Hepatocyte (in vitro differentiated cells): ENCODE measurements at regions not wholly inside any gene's neighbourhood (a gene's known extent, or its start where the extent isn't known, plus 50 kb on each side); places are given as distances from the start of the nearest gene placed in this dataset.
A peak's percentile ranks its signal among the peaks of the same experiment; 100 is the strongest.
"Not testable (repeated sequence)": the region's sequence is repeated elsewhere in the genome, so short reads cannot be mapped to it uniquely, and the experiment has no call there.

Experiments
- DNase-seq: peaks from one replicate; pipeline ENCODE4 v3.0.0-alpha.2; 2016; ENCODE audit warnings: low spot score
- H2AFZ ChIP-seq: fragments of 200-600 bp; sonication (generic); 2 replicates; pipeline ENCODE4 v1.6.0; 2016; ENCODE audit warnings: antibody characterized with exemption, mild to moderate bottlenecking
- H3K27ac ChIP-seq: fragments of 200-600 bp; sonication (generic); 2 replicates; pipeline ENCODE4 v1.5.1; 2016; ENCODE audit warnings: mild to moderate bottlenecking
- H3K27me3 ChIP-seq: fragments of 200-600 bp; sonication (generic); 2 replicates; pipeline ENCODE4 v1.6.1; 2016
- H3K36me3 ChIP-seq: fragments of 200-600 bp; sonication (generic); replicated peaks from 2 replicates; pipeline ENCODE4 v1.5.1; 2016; ENCODE audit warnings: low read depth; ENCODE audit not compliant: insufficient read depth
- H3K4me1 ChIP-seq: fragments of 200-600 bp; sonication (generic); 2 replicates; pipeline ENCODE4 v1.5.1; 2016; ENCODE audit warnings: mild to moderate bottlenecking, moderate library complexity; ENCODE audit not compliant: insufficient read depth
- H3K4me2 ChIP-seq: fragments of 200-600 bp; sonication (generic); 2 replicates; pipeline ENCODE4 v1.6.0; 2016
- H3K4me3 ChIP-seq: fragments of 200-600 bp; sonication (generic); 2 replicates; pipeline ENCODE4 v1.5.1; 2016; ENCODE audit warnings: mild to moderate bottlenecking
- H3K79me2 ChIP-seq: fragments of 200-600 bp; sonication (generic); 2 replicates; pipeline ENCODE4 v1.6.0; 2017; ENCODE audit warnings: mild to moderate bottlenecking
- H3K9me2 ChIP-seq: fragments of 200-600 bp; sonication (generic); replicated peaks from 2 replicates; pipeline ENCODE4 v1.6.0; 2017; ENCODE audit warnings: mild to moderate bottlenecking; ENCODE audit not compliant: insufficient read depth
- H3K9me3 ChIP-seq: fragments of 200-600 bp; sonication (generic); 2 replicates; pipeline ENCODE4 v1.5.1; 2016; ENCODE audit warnings: low read depth, mild to moderate bottlenecking
- H4K20me1 ChIP-seq: fragments of 200-600 bp; sonication (generic); 2 replicates; pipeline ENCODE4 v1.6.0; 2016; ENCODE audit warnings: mild to moderate bottlenecking; ENCODE audit not compliant: insufficient read depth, poor library complexity, severe bottlenecking
- EZH2 ChIP-seq: fragments of 200-600 bp; sonication (generic); IDR thresholded peaks from 2 replicates; pipeline ENCODE4 v1.6.1; 2016; ENCODE audit warnings: antibody characterized with exemption, mild to moderate bottlenecking, borderline replicate concordance
- EZH2phosphoT487 ChIP-seq: fragments of 200-600 bp; sonication (generic); IDR thresholded peaks from one replicate; pipeline ENCODE4 v1.6.1; 2018; ENCODE audit warnings: antibody characterized with exemption, mild to moderate bottlenecking, low read depth, moderate library complexity; ENCODE audit not compliant: unreplicated experiment, severe bottlenecking
- WGBS: methylation state at CpG from one replicate; pipeline ENCODE4 v1.1.6; 2016; ENCODE audit warnings: low lambda C conversion rate; ENCODE audit errors: missing lambda C conversion rate; 5-methylcytosine and 5-hydroxymethylcytosine counted together
- TF ChIP-seq, protein P1 (sequence below): fragments of 200-600 bp; sonication (generic); IDR thresholded peaks from 2 replicates; pipeline ENCODE4 v1.5.1; 2016; ENCODE audit warnings: antibody characterized with exemption, mild to moderate bottlenecking; ENCODE audit not compliant: poor library complexity

DNA sequence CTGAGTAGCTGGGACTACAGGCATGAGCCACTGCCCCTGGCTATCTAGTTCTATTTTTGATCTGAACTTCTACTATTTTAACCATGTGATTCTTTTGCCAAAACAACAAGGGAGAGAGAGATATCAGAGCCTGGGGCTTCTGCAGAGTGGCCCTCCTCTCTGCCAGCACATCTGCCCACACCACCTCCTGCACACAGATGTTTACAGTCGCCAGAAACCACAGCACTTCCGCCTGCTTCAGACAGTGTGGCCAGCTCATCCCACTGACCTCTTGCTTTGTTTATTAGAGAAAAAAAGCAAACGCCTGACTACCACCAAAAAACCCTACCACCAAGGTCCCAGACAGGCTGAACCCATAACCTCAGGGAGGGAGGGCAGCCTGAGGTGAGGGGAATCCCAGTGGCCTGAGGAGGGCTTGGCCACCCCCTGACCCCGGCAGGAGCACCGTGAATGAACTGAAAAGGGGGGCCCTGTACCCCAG, 85.9 kb upstream of the ABHD2 start:
- H3K27ac ChIP-seq, result no peak overlapping the region
- H3K4me1 ChIP-seq, result peaks cover 5% of the 10 kb centered on the region
- no peak for DNase-seq
- H3K27me3 ChIP-seq, result no peaks in the 10 kb centered on the region
- no peak for TF ChIP-seq EZH2
- H3K36me3 ChIP-seq, result no peaks in the 10 kb centered on the region
- no peaks in the 10 kb centered on the region for H3K9me3 ChIP-seq
- H2AFZ ChIP-seq, result no peak overlapping the region
- H3K4me3 ChIP-seq, result no peak overlapping the region
- WGBS, result 45% methylated on average over 5 of the region's 5 CpGs
- no peaks in the 10 kb centered on the region for H3K79me2 ChIP-seq
- no peaks in the 10 kb centered on the region for H4K20me1 ChIP-seq
- H3K4me2 ChIP-seq, result no peak overlapping the region
- no peaks in the 10 kb centered on the region for H3K9me2 ChIP-seq

DNA sequence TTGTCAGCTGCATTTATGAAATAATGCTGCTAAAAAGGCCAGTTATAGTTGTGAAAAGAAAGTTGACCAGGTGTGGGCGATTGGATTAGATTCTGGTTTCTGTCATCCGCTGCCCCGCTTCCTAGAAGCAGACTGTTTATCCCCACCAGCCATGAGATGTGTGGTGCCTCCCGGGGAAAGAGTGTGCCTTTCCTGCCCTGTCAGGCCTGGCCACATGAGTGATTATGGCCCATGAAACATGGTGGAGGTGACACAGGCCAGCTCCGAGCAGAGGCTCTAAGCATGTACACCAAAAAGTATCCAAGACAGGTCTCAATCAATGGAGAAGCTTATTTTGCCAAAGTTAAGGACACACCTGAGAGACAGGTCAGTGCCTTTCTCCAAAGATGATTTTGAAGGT, 85.4 kb upstream of the ABHD2 start:
- WGBS, result 62% methylated on average over 5 of the region's 5 CpGs
- Histone ChIP-seq H3K4me3 (no peak overlapping the region), H3K9me3 (no peaks in the 10 kb centered on the region), H3K27me3 (no peaks in the 10 kb centered on the region), H3K36me3 (no peaks in the 10 kb centered on the region), H3K27ac (no peak overlapping the region), H3K9me2 (no peaks in the 10 kb centered on the region), H2AFZ (no peak overlapping the region), H3K4me2 (no peak overlapping the region), H3K79me2 (no peaks in the 10 kb centered on the region), H4K20me1 (no peaks in the 10 kb centered on the region), H3K4me1 (peaks cover 5% of the 10 kb centered on the region)
- TF ChIP-seq EZH2phosphoT487 (no peak), EZH2 (no peak)
- TF ChIP-seq, protein P1, sequence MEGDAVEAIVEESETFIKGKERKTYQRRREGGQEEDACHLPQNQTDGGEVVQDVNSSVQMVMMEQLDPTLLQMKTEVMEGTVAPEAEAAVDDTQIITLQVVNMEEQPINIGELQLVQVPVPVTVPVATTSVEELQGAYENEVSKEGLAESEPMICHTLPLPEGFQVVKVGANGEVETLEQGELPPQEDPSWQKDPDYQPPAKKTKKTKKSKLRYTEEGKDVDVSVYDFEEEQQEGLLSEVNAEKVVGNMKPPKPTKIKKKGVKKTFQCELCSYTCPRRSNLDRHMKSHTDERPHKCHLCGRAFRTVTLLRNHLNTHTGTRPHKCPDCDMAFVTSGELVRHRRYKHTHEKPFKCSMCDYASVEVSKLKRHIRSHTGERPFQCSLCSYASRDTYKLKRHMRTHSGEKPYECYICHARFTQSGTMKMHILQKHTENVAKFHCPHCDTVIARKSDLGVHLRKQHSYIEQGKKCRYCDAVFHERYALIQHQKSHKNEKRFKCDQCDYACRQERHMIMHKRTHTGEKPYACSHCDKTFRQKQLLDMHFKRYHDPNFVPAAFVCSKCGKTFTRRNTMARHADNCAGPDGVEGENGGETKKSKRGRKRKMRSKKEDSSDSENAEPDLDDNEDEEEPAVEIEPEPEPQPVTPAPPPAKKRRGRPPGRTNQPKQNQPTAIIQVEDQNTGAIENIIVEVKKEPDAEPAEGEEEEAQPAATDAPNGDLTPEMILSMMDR, result no peak
- no peak for DNase-seq

DNA sequence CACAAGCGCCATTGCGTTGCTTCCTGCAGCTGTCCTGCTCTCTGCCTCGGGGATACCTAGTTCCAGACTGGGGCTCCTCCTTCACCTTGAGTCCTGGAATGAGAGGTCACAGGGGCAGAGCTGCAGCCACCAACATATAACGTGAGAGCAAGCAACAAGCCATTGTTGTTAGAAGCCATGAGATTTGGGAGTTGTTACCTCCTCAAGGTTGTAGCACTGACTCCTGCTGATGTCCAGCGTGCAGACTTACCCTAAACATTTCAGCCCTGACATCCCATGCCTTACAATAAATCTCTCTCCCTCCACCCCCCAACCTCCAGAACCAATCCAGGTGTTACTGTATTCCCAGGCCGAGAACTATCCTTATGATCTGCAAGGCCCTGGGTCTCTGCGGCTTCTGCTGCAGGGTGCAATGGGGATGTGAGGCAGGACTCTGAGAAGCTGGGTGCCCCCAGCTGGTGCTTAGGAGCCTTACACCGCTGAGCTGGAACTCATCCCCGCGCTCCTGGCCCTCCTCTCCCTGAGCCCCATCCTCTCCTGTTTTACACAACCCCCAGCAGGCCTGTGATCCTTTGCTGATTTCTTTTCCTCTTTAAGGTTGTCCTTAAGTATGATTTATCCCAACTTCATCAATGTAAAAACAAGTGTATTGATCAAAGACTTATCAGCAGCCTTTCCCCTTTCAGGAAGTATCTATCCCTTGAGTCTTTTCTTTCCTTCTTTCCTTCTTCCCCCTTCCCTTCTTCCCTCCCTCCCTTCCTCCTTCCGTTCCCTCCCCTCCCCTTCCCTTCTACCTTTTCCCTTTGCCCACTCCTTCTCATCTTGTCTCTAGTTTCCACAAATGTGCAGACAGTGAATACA, 84.2 kb upstream of the ABHD2 start:
- Histone ChIP-seq H3K27me3 (no peaks in the 10 kb centered on the region), H3K9me2 (no peaks in the 10 kb centered on the region), H3K79me2 (no peaks in the 10 kb centered on the region), H3K4me3 (no peak overlapping the region), H3K36me3 (no peaks in the 10 kb centered on the region), H3K27ac (no peak overlapping the region), H3K9me3 (no peaks in the 10 kb centered on the region), H3K4me1 (peaks cover 5% of the 10 kb centered on the region), H4K20me1 (no peaks in the 10 kb centered on the region), H3K4me2 (no peak overlapping the region), H2AFZ (no peak overlapping the region)
- 56% methylated on average over 10 of the region's 11 CpGs for WGBS
- peak; percentile 83 for DNase-seq
- TF ChIP-seq, protein P1, result peak; percentile 60
- TF ChIP-seq EZH2 (no peak), EZH2phosphoT487 (no peak)

DNA sequence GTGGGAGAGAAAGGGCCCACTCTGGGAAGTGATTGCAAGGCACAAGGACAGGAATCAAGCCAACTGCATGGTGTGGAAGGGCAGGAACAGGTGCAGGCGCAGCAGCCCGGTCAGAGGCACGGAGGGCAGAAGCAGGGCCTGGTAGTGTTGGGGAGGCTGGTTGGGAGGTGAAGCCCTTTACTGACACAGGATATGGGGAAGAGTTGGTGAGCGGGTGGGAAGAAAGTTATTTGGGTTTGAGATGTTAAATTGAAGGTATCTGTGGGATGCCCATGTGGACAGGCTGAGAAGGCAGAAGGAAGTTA, 83.6 kb upstream of the ABHD2 start:
- H2AFZ ChIP-seq, result no peak overlapping the region
- no peak for TF ChIP-seq EZH2phosphoT487
- TF ChIP-seq, protein P1, result no peak
- H3K4me2 ChIP-seq, result no peak overlapping the region
- peaks cover 5% of the 10 kb centered on the region for H3K4me1 ChIP-seq
- no peak for DNase-seq
- H3K27me3 ChIP-seq, result no peaks in the 10 kb centered on the region
- no peaks in the 10 kb centered on the region for H3K9me2 ChIP-seq
- no peaks in the 10 kb centered on the region for H3K9me3 ChIP-seq
- H4K20me1 ChIP-seq, result no peaks in the 10 kb centered on the region
- H3K4me3 ChIP-seq, result no peak overlapping the region
- H3K36me3 ChIP-seq, result no peaks in the 10 kb centered on the region
- H3K27ac ChIP-seq, result no peak overlapping the region
- WGBS, result 86% methylated on average over 4 of the region's 4 CpGs
- H3K79me2 ChIP-seq, result no peaks in the 10 kb centered on the region

DNA sequence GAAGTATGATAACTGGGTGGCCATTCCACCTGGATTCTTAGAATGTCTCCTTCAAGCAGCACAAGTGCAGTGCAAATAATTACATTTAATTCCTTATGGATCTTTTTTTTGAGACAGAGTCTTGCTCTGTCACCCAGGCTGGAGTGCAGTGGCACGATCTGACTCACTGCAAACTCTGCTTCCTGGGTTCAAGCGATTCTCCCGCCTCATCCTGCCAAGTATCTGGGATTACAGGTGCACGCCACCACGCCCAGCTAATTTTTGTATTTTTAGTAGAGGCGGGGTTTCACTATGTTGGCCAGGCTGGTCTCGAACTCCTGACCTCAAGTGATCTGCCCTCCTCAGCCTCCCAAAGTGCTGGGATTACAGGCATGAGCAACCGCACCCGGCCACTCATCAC, 80.7 kb upstream of the ABHD2 start:
- H2AFZ ChIP-seq, H3K27ac ChIP-seq, H3K27me3 ChIP-seq, H4K20me1 ChIP-seq, H3K9me3 ChIP-seq, H3K4me1 ChIP-seq, H3K36me3 ChIP-seq, DNase-seq, H3K9me2 ChIP-seq, H3K4me2 ChIP-seq, H3K4me3 ChIP-seq, H3K79me2 ChIP-seq: not testable (repeated sequence)
- WGBS, result 91% methylated on average over 9 of the region's 9 CpGs
